SK-N-SH (cell line): ENCODE measurements at regions not wholly inside any gene's neighbourhood (a gene's known extent, or its start where the extent isn't known, plus 50 kb on each side); places are given as distances from the start of the nearest gene placed in this dataset.

Experiments
- CHD2 ChIP-seq: fragments of 150-350 bp; IDR thresholded peaks from 2 replicates; pipeline ENCODE4 v1.6.1; 2018; ENCODE audit warnings: low read length; ENCODE audit not compliant: partially characterized antibody
- EP300 ChIP-seq, 2 experiments: IDR thresholded peaks; 2 replicates each; pipeline versions ENCODE4 v1.4.0 to v1.6.1; 2012; ENCODE audit warnings: borderline replicate concordance in 1 of 2, low read depth in 1 of 2, low read length in 1 of 2
- EZH2phosphoT487 ChIP-seq: fragments of 200-600 bp; sonication (generic); IDR thresholded peaks from 2 replicates; pipeline ENCODE4 v1.6.1; 2017; ENCODE audit warnings: low read depth, mixed run types, mild to moderate bottlenecking, antibody characterized with exemption, moderate library complexity, borderline replicate concordance
- FOSL2 ChIP-seq: IDR thresholded peaks from 2 replicates; pipeline ENCODE4 v1.4.0; 2012; ENCODE audit warnings: low read depth, mild to moderate bottlenecking, moderate library complexity, borderline replicate concordance
- JUND ChIP-seq: IDR thresholded peaks from 2 replicates; pipeline ENCODE4 v1.4.0; 2012
- MXI1 ChIP-seq: IDR thresholded peaks from 2 replicates; pipeline ENCODE4 v1.6.1; 2012; ENCODE audit warnings: mild to moderate bottlenecking, low read depth, low read length, improper control_type of control experiment
- POLR2AphosphoS5 ChIP-seq: IDR thresholded peaks from 2 replicates; pipeline ENCODE4 v1.6.1; 2012; ENCODE audit warnings: low read depth, low read length
- RAD21 ChIP-seq: IDR thresholded peaks from 2 replicates; pipeline ENCODE4 v1.6.1; 2012; ENCODE audit warnings: mild to moderate bottlenecking, low read length
- REST ChIP-seq: IDR thresholded peaks from 2 replicates; pipeline ENCODE4 v1.6.1; 2012; ENCODE audit warnings: mild to moderate bottlenecking, low read depth, low read length, moderate library complexity
- SIN3A ChIP-seq: IDR thresholded peaks from 2 replicates; pipeline ENCODE4 v1.6.1; 2012; ENCODE audit warnings: low read depth, mild to moderate bottlenecking, low read length, moderate library complexity, borderline replicate concordance
- SMC3 ChIP-seq: IDR thresholded peaks from 2 replicates; pipeline ENCODE4 v1.6.1; 2012; ENCODE audit warnings: low read depth, low read length, improper control_type of control experiment
- TF ChIP-seq, protein P1 (sequence below): fragments of 200-600 bp; sonication (generic); IDR thresholded peaks from 2 replicates; pipeline ENCODE4 v1.6.1; 2017; ENCODE audit warnings: antibody characterized with exemption, mild to moderate bottlenecking, moderate library complexity
- TF ChIP-seq, protein P2 (sequence below): fragments of 150-350 bp; IDR thresholded peaks from 2 replicates; pipeline ENCODE4 v1.6.1; 2017; ENCODE audit warnings: antibody characterized with exemption, low read length, low read depth, borderline replicate concordance
- TF ChIP-seq, protein P3 (sequence below): fragments of 150-350 bp; IDR thresholded peaks from 2 replicates; pipeline ENCODE4 v1.6.1; 2016; ENCODE audit warnings: mild to moderate bottlenecking, low read depth, low read length

DNA sequence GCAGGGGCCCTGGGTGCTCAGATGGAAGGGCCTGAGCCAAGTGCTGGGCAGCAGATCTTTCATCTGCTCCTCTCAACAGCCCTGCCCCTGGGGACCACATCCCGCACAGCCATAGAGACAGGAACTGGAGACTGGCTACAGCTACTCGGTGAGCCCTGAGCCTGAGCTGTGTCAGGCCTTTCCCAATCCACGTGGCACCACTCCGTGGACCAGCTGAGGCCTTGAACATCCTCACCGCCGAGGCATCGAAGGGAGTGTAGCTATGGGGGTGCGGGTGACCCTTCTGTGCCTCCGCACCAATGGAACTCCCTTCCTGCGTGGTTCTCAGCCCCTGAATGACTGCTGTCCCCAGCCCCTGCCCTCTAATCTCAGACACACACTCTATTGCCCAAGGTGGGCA lies 362.7 kb upstream of the SHH start:
- TF ChIP-seq RAD21 (no peak), POLR2AphosphoS5 (no peak), EZH2phosphoT487 (no peak), MXI1 (no peak), FOSL2 (no peak), CHD2 (no peak), JUND (no peak), EP300 (IDR thresholded peaks at IDR 0.05; ENCODE audit: borderline replicate concordance in 1 of 2, low read depth in 1 of 2, low read length in 1 of 2) (no peak), SIN3A (no peak), REST (no peak), SMC3 (no peak)
- TF ChIP-seq, protein P1, sequence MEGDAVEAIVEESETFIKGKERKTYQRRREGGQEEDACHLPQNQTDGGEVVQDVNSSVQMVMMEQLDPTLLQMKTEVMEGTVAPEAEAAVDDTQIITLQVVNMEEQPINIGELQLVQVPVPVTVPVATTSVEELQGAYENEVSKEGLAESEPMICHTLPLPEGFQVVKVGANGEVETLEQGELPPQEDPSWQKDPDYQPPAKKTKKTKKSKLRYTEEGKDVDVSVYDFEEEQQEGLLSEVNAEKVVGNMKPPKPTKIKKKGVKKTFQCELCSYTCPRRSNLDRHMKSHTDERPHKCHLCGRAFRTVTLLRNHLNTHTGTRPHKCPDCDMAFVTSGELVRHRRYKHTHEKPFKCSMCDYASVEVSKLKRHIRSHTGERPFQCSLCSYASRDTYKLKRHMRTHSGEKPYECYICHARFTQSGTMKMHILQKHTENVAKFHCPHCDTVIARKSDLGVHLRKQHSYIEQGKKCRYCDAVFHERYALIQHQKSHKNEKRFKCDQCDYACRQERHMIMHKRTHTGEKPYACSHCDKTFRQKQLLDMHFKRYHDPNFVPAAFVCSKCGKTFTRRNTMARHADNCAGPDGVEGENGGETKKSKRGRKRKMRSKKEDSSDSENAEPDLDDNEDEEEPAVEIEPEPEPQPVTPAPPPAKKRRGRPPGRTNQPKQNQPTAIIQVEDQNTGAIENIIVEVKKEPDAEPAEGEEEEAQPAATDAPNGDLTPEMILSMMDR: no peak
- TF ChIP-seq, protein P2, sequence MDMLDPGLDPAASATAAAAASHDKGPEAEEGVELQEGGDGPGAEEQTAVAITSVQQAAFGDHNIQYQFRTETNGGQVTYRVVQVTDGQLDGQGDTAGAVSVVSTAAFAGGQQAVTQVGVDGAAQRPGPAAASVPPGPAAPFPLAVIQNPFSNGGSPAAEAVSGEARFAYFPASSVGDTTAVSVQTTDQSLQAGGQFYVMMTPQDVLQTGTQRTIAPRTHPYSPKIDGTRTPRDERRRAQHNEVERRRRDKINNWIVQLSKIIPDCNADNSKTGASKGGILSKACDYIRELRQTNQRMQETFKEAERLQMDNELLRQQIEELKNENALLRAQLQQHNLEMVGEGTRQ: no peak
- TF ChIP-seq, protein P3, sequence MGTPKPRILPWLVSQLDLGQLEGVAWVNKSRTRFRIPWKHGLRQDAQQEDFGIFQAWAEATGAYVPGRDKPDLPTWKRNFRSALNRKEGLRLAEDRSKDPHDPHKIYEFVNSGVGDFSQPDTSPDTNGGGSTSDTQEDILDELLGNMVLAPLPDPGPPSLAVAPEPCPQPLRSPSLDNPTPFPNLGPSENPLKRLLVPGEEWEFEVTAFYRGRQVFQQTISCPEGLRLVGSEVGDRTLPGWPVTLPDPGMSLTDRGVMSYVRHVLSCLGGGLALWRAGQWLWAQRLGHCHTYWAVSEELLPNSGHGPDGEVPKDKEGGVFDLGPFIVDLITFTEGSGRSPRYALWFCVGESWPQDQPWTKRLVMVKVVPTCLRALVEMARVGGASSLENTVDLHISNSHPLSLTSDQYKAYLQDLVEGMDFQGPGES: no peak
